GM12878 (cell line): ENCODE measurements at regions not wholly inside any gene's neighbourhood (a gene's known extent, or its start where the extent isn't known, plus 50 kb on each side); places are given as distances from the start of the nearest gene placed in this dataset.
"Not testable (repeated sequence)": the region's sequence is repeated elsewhere in the genome, so short reads cannot be mapped to it uniquely, and the experiment has no call there.

ENCODE experiments used
- ATAC-seq: fragments of 200-7000 bp; cut with Tn5 transposase; 3 replicates; pipeline ENCODE4 v1.9.1; 2020; ENCODE audit warnings: mild to moderate bottlenecking, moderate library complexity
- BruUV-seq: library from RNA; stranded (reverse); fragments of 400-500 nt; replicated peaks from 2 replicates; lab custom pipeline; 2021; lab: Mats Ljungman, UMichigan
- CTCF ChIA-PET: fragments of 300-600 bp; sonication (Branson Sonifier 250); formaldehyde crosslinking; extraction: SDS; loops from one replicate; lab custom pipeline; 2021; ENCODE audit warnings: inconsistent platforms; lab: Yijun Ruan, JAX
- POLR2A ChIA-PET: fragments of 350-600 bp; formaldehyde crosslinking; extraction: SDS; loops from one replicate; lab custom pipeline; 2021; ENCODE audit warnings: inconsistent platforms; lab: Charles Lee
- RAD21 ChIA-PET: fragments of 300-600 bp; sonication (Branson Sonifier 250); formaldehyde crosslinking; loops from one replicate; lab custom pipeline; 2023; ENCODE audit warnings: antibody characterized with exemption; ENCODE audit not compliant: unreplicated experiment; lab: Charles Lee
- SMC1A ChIA-PET: fragments of 300-600 bp; sonication (Branson Sonifier 250); formaldehyde crosslinking; loops from one replicate; lab custom pipeline; 2023; ENCODE audit not compliant: unreplicated experiment, uncharacterized antibody; lab: Charles Lee
- DNase-seq: peaks from one replicate; pipeline ENCODE4 v3.0.0-alpha.2; 2011; ENCODE audit warnings: low read depth, low spot score
- FAIRE-seq: peaks from 3 replicates; lab custom pipeline; 2011; peaks lifted over from hg19 to GRCh38; lab: Jason Lieb, UNC
- H2AFZ ChIP-seq: 2 replicates; pipeline ENCODE4 v1.6.0; 2011; ENCODE audit warnings: low read depth, low read length, control low read depth; ENCODE audit not compliant: control insufficient read depth
- H3K27ac ChIP-seq: 2 replicates; pipeline ENCODE4 v1.5.1; 2011; ENCODE audit warnings: control low read depth; ENCODE audit not compliant: control insufficient read depth, insufficient read depth
- H3K27me3 ChIP-seq, 2 experiments: replicated peaks in 1 of 2; 2 replicates each; pipeline versions ENCODE4 v1.6.0 to v1.6.1; 2011; ENCODE audit warnings: low read length in 1 of 2; ENCODE audit not compliant: control insufficient read depth in 2 of 2, insufficient read depth in 2 of 2
- H3K36me3 ChIP-seq, 2 experiments: 2 replicates each; pipeline ENCODE4 v1.5.1; 2011; ENCODE audit warnings: low read length in 1 of 2; ENCODE audit not compliant: control insufficient read depth in 2 of 2, insufficient read depth in 2 of 2
- H3K4me1 ChIP-seq: 2 replicates; pipeline ENCODE4 v1.6.1; 2011; ENCODE audit warnings: mild to moderate bottlenecking, low read length, moderate library complexity, mixed read lengths; ENCODE audit not compliant: control insufficient read depth, insufficient read depth
- H3K4me2 ChIP-seq: 2 replicates; pipeline ENCODE4 v1.6.0; 2011; ENCODE audit warnings: control low read depth; ENCODE audit not compliant: control insufficient read depth, insufficient read depth
- H3K4me3 ChIP-seq: fragments of 200-600 bp; sonication (generic); 2 replicates; pipeline ENCODE4 v1.5.1; 2016
- H3K79me2 ChIP-seq: 2 replicates; pipeline ENCODE4 v1.6.0; 2011; ENCODE audit warnings: low read length; ENCODE audit not compliant: control insufficient read depth, insufficient read depth
- H3K9ac ChIP-seq: 2 replicates; pipeline ENCODE4 v1.8.0; 2011; ENCODE audit warnings: low read length, control low read depth, mixed read lengths; ENCODE audit not compliant: control insufficient read depth, insufficient read depth
- H3K9me3 ChIP-seq: replicated peaks from 3 replicates; pipeline ENCODE4 v1.5.1; 2011; ENCODE audit warnings: mild to moderate bottlenecking, low read length; ENCODE audit not compliant: control insufficient read depth, insufficient read depth
- H4K20me1 ChIP-seq: 2 replicates; pipeline ENCODE4 v1.6.0; 2011; ENCODE audit not compliant: control insufficient read depth, insufficient read depth
- CEBPB ChIP-seq, 2 experiments: fragments of 150-350 bp in 1 of 2; IDR thresholded peaks; 2 replicates each; pipeline ENCODE4 v1.6.1; 2012 to 2014; ENCODE audit warnings: low read depth in 2 of 2, low read length in 2 of 2, borderline replicate concordance in 1 of 2, inconsistent platforms in 1 of 2
- CEBPZ ChIP-seq: fragments of 150-350 bp; IDR thresholded peaks from 2 replicates; pipeline ENCODE4 v1.6.1; 2016; ENCODE audit warnings: low read depth, low read length
- DPF2 ChIP-seq: fragments of 450-650 bp; IDR thresholded peaks from 2 replicates; pipeline ENCODE4 v1.6.1; 2017; ENCODE audit warnings: mild to moderate bottlenecking
- E4F1 ChIP-seq: fragments of 450-650 bp; IDR thresholded peaks from 2 replicates; pipeline ENCODE4 v1.6.1; 2018; ENCODE audit warnings: borderline replicate concordance, mild to moderate bottlenecking; ENCODE audit not compliant: partially characterized antibody
- ETV6 ChIP-seq, 2 experiments: fragments of 450-650 bp in 1 of 2; IDR thresholded peaks in 1 of 2; conservative IDR thresholded peaks in 1 of 2; 2 replicates each; pipeline ENCODE4 v1.6.1; 2014; ENCODE audit warnings: antibody characterized with exemption in 1 of 2, borderline replicate concordance in 1 of 2, low read depth in 1 of 2, mild to moderate bottlenecking in 1 of 2, moderate library complexity in 1 of 2
- whole genome bisulfite sequencing: methylation state at CpG from one replicate; pipeline ENCODE4 v1.1.6; 2016; ENCODE audit warnings: low lambda C conversion rate; ENCODE audit not compliant: insufficient replicate concordance, insufficient coverage; ENCODE audit errors: missing lambda C conversion rate; 5-methylcytosine and 5-hydroxymethylcytosine counted together
- in situ Hi-C: fragments of 300-500 bp; cut with MboI; formaldehyde crosslinking; loops from 9 replicates; pipeline ENCODE4 v1.14.3; 2018; ENCODE audit warnings: mixed read lengths
- intact Hi-C: fragments of 100-400 bp; cut with micrococcal nuclease; formaldehyde crosslinking; loops from one replicate; pipeline ENCODE4 v1.14.2; 2022; ENCODE audit not compliant: unreplicated experiment

- TF ChIP-seq E4F1 = no peak
- TF ChIP-seq, all 136 proteins: peak for 0
Observed at GRCh38 chr12:72925716-72926115, 653.5 kb downstream of the TRHDE start (continued).

GRCh38 chr12:72931838-72932237 lies 659.7 kb downstream of the TRHDE start:
- H3K27me3 ChIP-seq, H3K36me3 ChIP-seq, SMC1A ChIA-PET, H3K4me1 ChIP-seq, DNase-seq, RAD21 ChIA-PET, CTCF ChIA-PET, intact Hi-C loops, H3K4me3 ChIP-seq, H3K9me3 ChIP-seq, H3K27ac ChIP-seq, in situ Hi-C loops, POLR2A ChIA-PET, FAIRE-seq, BruUV-seq, H4K20me1 ChIP-seq, ATAC-seq, H3K4me2 ChIP-seq, H3K79me2 ChIP-seq, H2AFZ ChIP-seq, H3K9ac ChIP-seq: not testable (repeated sequence)
- WGBS = 59% methylated on average over 7 of the region's 7 CpGs

GRCh38 chr12:72937486-72937885 lies 665.3 kb downstream of the TRHDE start:
- Histone ChIP-seq H3K9me3 (no peaks in the 10 kb centered on the region), H3K4me1 (no peaks in the 10 kb centered on the region), H3K4me2 (no peak overlapping the region), H4K20me1 (no peaks in the 10 kb centered on the region), H3K9ac (no peak overlapping the region), H3K4me3 (no peak overlapping the region), H3K36me3 (no peaks in the 10 kb centered on the region), H3K27ac (no peak overlapping the region), H3K27me3 (no peaks in the 10 kb centered on the region), H3K79me2 (no peaks in the 10 kb centered on the region), H2AFZ (no peak overlapping the region)
- WGBS = 12% methylated on average over 1 of the region's 1 CpG
- in situ Hi-C loops = no loop called here
- intact Hi-C loops = no loop called here
- BruUV-seq = no TSS peak
- TF ChIP-seq ETV6 (conservative IDR thresholded peaks at IDR 0.05 in 1 of 2, IDR thresholded peaks at IDR 0.05 in 1 of 2; ENCODE audit: borderline replicate concordance in 1 of 2, low read depth in 1 of 2) = no peak
- no peak for TF ChIP-seq DPF2
- TF ChIP-seq CEBPB (IDR thresholded peaks at IDR 0.05; ENCODE audit: borderline replicate concordance in 1 of 2, low read depth in 2 of 2, low read length in 2 of 2) = no peak
- no peak for TF ChIP-seq CEBPZ
- ChIA-PET SMC1A (no interaction called here), POLR2A (no interaction called here), RAD21 (no interaction called here), CTCF (no interaction called here)
- FAIRE-seq = no peak
- no peak for DNase-seq
- no peak for ATAC-seq
